BLaER1 (cell line): ENCODE measurements at regions not wholly inside any gene's neighbourhood (a gene's known extent, or its start where the extent isn't known, plus 50 kb on each side); places are given as distances from the start of the nearest gene placed in this dataset.

ENCODE experiments used
- H3K27ac ChIP-seq: shearing (Covaris generic); formaldehyde crosslinking; 2 replicates; pipeline ENCODE4 v1.8.1; 2022
- H3K27me3 ChIP-seq: shearing (Covaris generic); formaldehyde crosslinking; 2 replicates; pipeline ENCODE4 v1.8.1; 2022
- H3K36me3 ChIP-seq: shearing (Covaris generic); formaldehyde crosslinking; 2 replicates; pipeline ENCODE4 v1.8.1; 2022
- H3K4me1 ChIP-seq: shearing (Covaris generic); formaldehyde crosslinking; 2 replicates; pipeline ENCODE4 v1.8.1; 2022
- H3K4me2 ChIP-seq: shearing (Covaris generic); formaldehyde crosslinking; 2 replicates; pipeline ENCODE4 v1.8.1; 2022
- H3K4me3 ChIP-seq: shearing (Covaris generic); formaldehyde crosslinking; 2 replicates; pipeline ENCODE4 v1.8.1; 2022
- H3K9ac ChIP-seq: shearing (Covaris generic); formaldehyde crosslinking; 2 replicates; pipeline ENCODE4 v1.8.1; 2022
- H3K9me3 ChIP-seq: shearing (Covaris generic); formaldehyde crosslinking; 2 replicates; pipeline ENCODE4 v1.8.1; 2022
- H4K20me1 ChIP-seq: shearing (Covaris generic); formaldehyde crosslinking; 2 replicates; pipeline ENCODE4 v1.8.1; 2022
- Cebpa-rat ChIP-seq: shearing (Covaris generic); IDR thresholded peaks from 2 replicates; pipeline ENCODE4 v1.8.1; 2022

GRCh38 chr10:124282326-124282725, 136.4 kb downstream of the OAT start:
- Histone ChIP-seq H3K27me3 (no peaks in the 10 kb centered on the region), H3K4me2 (no peak overlapping the region), H3K9ac (no peak overlapping the region), H3K27ac (no peak overlapping the region), H3K9me3 (peaks cover 41% of the 10 kb centered on the region), H4K20me1 (no peaks in the 10 kb centered on the region), H3K4me3 (no peak overlapping the region), H3K4me1 (peaks cover 44% of the 10 kb centered on the region), H3K36me3 (no peaks in the 10 kb centered on the region)
- no peak for TF ChIP-seq Cebpa-rat

DNA sequence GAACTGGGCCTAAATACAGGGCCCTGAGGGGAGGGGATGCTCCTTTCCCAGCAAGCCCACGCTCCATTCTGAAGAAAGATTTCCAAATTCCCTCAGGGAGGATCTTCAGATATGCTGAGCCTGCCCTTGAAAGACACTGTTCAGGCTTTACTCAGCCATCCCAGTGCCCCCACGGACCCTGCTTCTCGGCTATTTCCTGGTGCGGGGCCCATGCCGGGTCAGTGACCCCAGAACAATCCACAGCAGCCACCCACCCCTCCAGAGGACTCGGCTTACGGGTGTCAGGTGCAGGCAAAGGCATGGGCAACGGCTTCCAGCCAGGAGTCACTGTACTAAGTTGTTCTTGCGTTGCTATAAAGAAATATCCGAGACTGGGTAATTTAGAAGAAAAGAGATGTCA, 137.1 kb downstream of the OAT start:
- TF ChIP-seq Cebpa-rat: no peak
- H3K4me1 ChIP-seq: peaks cover 38% of the 10 kb centered on the region
- H3K9ac ChIP-seq: no peak overlapping the region
- H4K20me1 ChIP-seq: no peaks in the 10 kb centered on the region
- no peak overlapping the region for H3K4me2 ChIP-seq
- H3K9me3 ChIP-seq: peaks cover 41% of the 10 kb centered on the region
- H3K36me3 ChIP-seq: no peaks in the 10 kb centered on the region
- H3K27ac ChIP-seq: no peak overlapping the region
- no peaks in the 10 kb centered on the region for H3K27me3 ChIP-seq
- H3K4me3 ChIP-seq: no peak overlapping the region

- no peak overlapping the region for H3K4me2 ChIP-seq
- H3K4me3 ChIP-seq: no peak overlapping the region
- H3K9ac ChIP-seq: no peak overlapping the region
- no peak for TF ChIP-seq Cebpa-rat
- H3K4me1 ChIP-seq: peaks cover 30% of the 10 kb centered on the region
- no peaks in the 10 kb centered on the region for H3K27me3 ChIP-seq
- no peaks in the 10 kb centered on the region for H4K20me1 ChIP-seq
- H3K27ac ChIP-seq: no peak overlapping the region
- H3K36me3 ChIP-seq: no peaks in the 10 kb centered on the region
- peaks cover 41% of the 10 kb centered on the region for H3K9me3 ChIP-seq
Observed at GRCh38 chr10:124280916-124281315, 137.8 kb downstream of the OAT start.

DNA sequence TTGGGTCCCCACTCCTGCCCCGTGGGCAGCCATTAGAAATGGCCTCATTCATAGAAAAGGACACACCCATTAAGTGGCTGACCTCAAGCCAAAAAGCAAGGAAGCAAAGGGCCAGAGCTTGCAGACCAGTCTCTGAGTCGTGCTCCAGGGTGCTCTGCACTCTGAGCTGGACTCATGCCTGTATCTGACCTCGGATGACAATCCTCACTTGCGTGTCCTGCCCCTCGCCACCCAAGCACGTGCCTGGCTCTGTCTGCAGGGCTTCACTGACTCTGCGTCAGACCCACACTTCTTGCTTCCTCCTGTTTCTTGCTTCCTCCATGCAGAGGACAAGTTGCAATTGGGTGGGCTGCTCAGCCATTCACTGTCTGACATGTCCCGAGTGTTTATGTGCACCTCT, 138.8 kb downstream of the OAT start:
- Histone ChIP-seq H3K9ac (no peak overlapping the region), H3K9me3 (peaks cover 41% of the 10 kb centered on the region), H3K27me3 (no peaks in the 10 kb centered on the region), H3K4me2 (no peak overlapping the region), H3K4me3 (no peak overlapping the region), H3K27ac (no peak overlapping the region), H3K4me1 (peaks cover 20% of the 10 kb centered on the region), H4K20me1 (no peaks in the 10 kb centered on the region), H3K36me3 (no peaks in the 10 kb centered on the region)
- no peak for TF ChIP-seq Cebpa-rat

GRCh38 chr10:124279298-124279697, 139.4 kb downstream of the OAT start:
- TF ChIP-seq Cebpa-rat: no peak
- Histone ChIP-seq H3K27ac (no peak overlapping the region), H3K36me3 (no peaks in the 10 kb centered on the region), H3K9me3 (peaks cover 41% of the 10 kb centered on the region), H3K4me3 (no peak overlapping the region), H4K20me1 (no peaks in the 10 kb centered on the region), H3K9ac (no peak overlapping the region), H3K27me3 (no peaks in the 10 kb centered on the region), H3K4me1 (peaks cover 14% of the 10 kb centered on the region), H3K4me2 (no peak overlapping the region)

GRCh38 chr10:124278356-124278755, 140.4 kb downstream of the OAT start:
- Histone ChIP-seq H3K36me3 (no peaks in the 10 kb centered on the region), H3K9ac (no peak overlapping the region), H3K4me2 (no peak overlapping the region), H3K4me3 (no peak overlapping the region), H3K9me3 (peaks cover 47% of the 10 kb centered on the region), H4K20me1 (no peaks in the 10 kb centered on the region), H3K27ac (no peak overlapping the region), H3K4me1 (peaks cover 5% of the 10 kb centered on the region; the same call in 1 of the 2 replicates), H3K27me3 (no peaks in the 10 kb centered on the region)
- TF ChIP-seq Cebpa-rat: no peak

- Histone ChIP-seq H3K9ac (no peak overlapping the region), H3K27ac (no peak overlapping the region), H3K36me3 (no peaks in the 10 kb centered on the region), H3K4me3 (no peak overlapping the region; the same call in 1 of the 2 replicates), H3K4me1 (peaks cover 18% of the 10 kb centered on the region), H3K27me3 (no peaks in the 10 kb centered on the region), H3K9me3 (peaks cover 29% of the 10 kb centered on the region), H4K20me1 (no peaks in the 10 kb centered on the region), H3K4me2 (no peak overlapping the region)
- no peak for TF ChIP-seq Cebpa-rat
Observed at GRCh38 chr10:124273141-124273540, 145.6 kb downstream of the OAT start.

DNA sequence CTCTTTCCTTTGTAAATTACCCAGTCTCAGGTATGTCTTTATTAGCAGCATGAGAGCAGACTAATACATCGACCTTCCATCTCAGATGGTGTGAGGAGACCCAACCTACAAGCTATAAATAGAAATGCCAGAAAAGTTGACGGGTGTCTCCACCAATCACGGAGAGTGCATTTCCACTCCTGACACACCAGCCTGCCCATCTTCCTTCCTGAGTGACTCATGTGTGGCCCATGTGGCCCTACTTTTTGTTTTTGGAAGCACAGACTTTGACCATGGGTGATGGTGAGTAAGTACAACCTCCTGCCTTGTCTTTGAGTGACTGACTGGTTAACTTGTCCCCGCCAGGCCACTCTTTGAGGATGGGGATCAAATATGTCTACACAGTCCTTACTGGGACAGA, 147.0 kb downstream of the OAT start:
- peak overlapping the region; percentile 42 for H3K4me2 ChIP-seq
- H3K27ac ChIP-seq: no peak overlapping the region
- H3K36me3 ChIP-seq: no peaks in the 10 kb centered on the region
- TF ChIP-seq Cebpa-rat: no peak
- no peaks in the 10 kb centered on the region for H3K27me3 ChIP-seq
- no peak overlapping the region for H3K9ac ChIP-seq
- peaks cover 26% of the 10 kb centered on the region for H3K9me3 ChIP-seq
- H4K20me1 ChIP-seq: no peaks in the 10 kb centered on the region
- H3K4me1 ChIP-seq: peaks cover 22% of the 10 kb centered on the region
- H3K4me3 ChIP-seq: peak overlapping the region; percentile 8; the same call in 1 of the 2 replicates

GRCh38 chr10:124270530-124271327, 148.0 kb downstream of the OAT start:
- no peak overlapping the region for H3K4me2 ChIP-seq
- TF ChIP-seq Cebpa-rat: no peak

GRCh38 chr10:124268976-124269375, 149.7 kb downstream of the OAT start:
- no peaks in the 10 kb centered on the region for H4K20me1 ChIP-seq
- H3K9me3 ChIP-seq: peaks cover 26% of the 10 kb centered on the region
- no peaks in the 10 kb centered on the region for H3K36me3 ChIP-seq
- TF ChIP-seq Cebpa-rat: no peak
- no peak overlapping the region for H3K27ac ChIP-seq
- no peaks in the 10 kb centered on the region for H3K27me3 ChIP-seq
- no peak overlapping the region for H3K4me2 ChIP-seq
- H3K4me1 ChIP-seq: peaks cover 26% of the 10 kb centered on the region
- no peak overlapping the region for H3K4me3 ChIP-seq
- no peak overlapping the region for H3K9ac ChIP-seq

More at GRCh38 chr10:124270530-124271327, 148.0 kb downstream of the OAT start:
- no peaks in the 10 kb centered on the region for H3K27me3 ChIP-seq
- no peak overlapping the region for H3K4me3 ChIP-seq
- H3K4me1 ChIP-seq: peaks cover 24% of the 10 kb centered on the region
- H4K20me1 ChIP-seq: no peaks in the 10 kb centered on the region
- no peak overlapping the region for H3K27ac ChIP-seq
- H3K36me3 ChIP-seq: no peaks in the 10 kb centered on the region
- H3K9me3 ChIP-seq: peaks cover 26% of the 10 kb centered on the region
- no peak overlapping the region for H3K9ac ChIP-seq
